Neural cell (in vitro differentiated cells): ENCODE measurements at regions not wholly inside any gene's neighbourhood (a gene's known extent, or its start where the extent isn't known, plus 50 kb on each side); places are given as distances from the start of the nearest gene placed in this dataset.

Source experiments
- H2AFZ ChIP-seq: fragments of 200-600, 300-800 bp; sonication (generic), shearing (Covaris generic); 2 replicates; pipeline ENCODE4 v1.6.0; 2014; ENCODE audit warnings: low read depth, mild to moderate bottlenecking, antibody characterized with exemption, low read length, moderate library complexity
- H3F3A ChIP-seq: fragments of 200-600 bp; shearing (Covaris generic); 2 replicates; pipeline ENCODE4 v1.6.1; 2016; ENCODE audit warnings: mild to moderate bottlenecking, moderate library complexity, mixed read lengths, antibody characterized with exemption, low read length; ENCODE audit not compliant: insufficient read depth, poor library complexity, severe bottlenecking
- H3K27ac ChIP-seq: fragments of 200-600, 300-800 bp; sonication (generic), shearing (Covaris generic); 2 replicates; pipeline ENCODE4 v1.5.1; 2014; ENCODE audit warnings: mild to moderate bottlenecking, low read length, moderate library complexity
- H3K27me3 ChIP-seq: fragments of 300-800, 200-600 bp; sonication (generic), shearing (Covaris generic); 2 replicates; pipeline ENCODE4 v1.6.0; 2014; ENCODE audit warnings: mild to moderate bottlenecking, low read depth, low read length, moderate library complexity; ENCODE audit not compliant: insufficient read depth
- H3K36me3 ChIP-seq: fragments of 300-800, 200-600 bp; sonication (generic), shearing (Covaris generic); 2 replicates; pipeline ENCODE4 v1.5.1; 2014; ENCODE audit warnings: mild to moderate bottlenecking, antibody characterized with exemption, low read length, moderate library complexity; ENCODE audit not compliant: insufficient read depth
- H3K4me2 ChIP-seq: fragments of 300-800, 200-600 bp; sonication (generic), shearing (Covaris generic); 2 replicates; pipeline ENCODE4 v1.6.0; 2014; ENCODE audit warnings: mild to moderate bottlenecking, low read length
- H3K4me3 ChIP-seq: fragments of 300-800, 200-600 bp; sonication (generic), shearing (Covaris generic); 2 replicates; pipeline ENCODE4 v1.5.1; 2014; ENCODE audit warnings: mild to moderate bottlenecking, low read length, moderate library complexity
- H3K79me2 ChIP-seq: fragments of 200-600 bp; shearing (Covaris generic); replicated peaks from 2 replicates; pipeline ENCODE4 v1.6.0; 2014; ENCODE audit warnings: mild to moderate bottlenecking, low read length, moderate library complexity; ENCODE audit not compliant: insufficient read depth
- H3K9ac ChIP-seq: fragments of 300-800, 200-600 bp; sonication (generic), shearing (Covaris generic); 2 replicates; pipeline ENCODE4 v1.6.1; 2016; ENCODE audit warnings: mild to moderate bottlenecking, low read length, mixed read lengths
- H3K9me2 ChIP-seq: fragments of 200-600 bp; shearing (Covaris generic); 2 replicates; pipeline ENCODE4 v1.6.1; 2016; ENCODE audit warnings: mild to moderate bottlenecking, low read length, mixed read lengths; ENCODE audit not compliant: insufficient read depth
- H3K9me3 ChIP-seq: fragments of 200-600, 300-800 bp; sonication (generic), shearing (Covaris generic); 2 replicates; pipeline ENCODE4 v1.6.1; 2016; ENCODE audit warnings: mild to moderate bottlenecking, mixed run types, low read length, moderate library complexity, mixed read lengths
- H4K20me1 ChIP-seq: fragments of 200-600 bp; shearing (Covaris generic); 2 replicates; pipeline ENCODE4 v1.6.1; 2016; ENCODE audit warnings: mild to moderate bottlenecking, mixed run types; ENCODE audit not compliant: insufficient read depth
- EP300 ChIP-seq: fragments of 450-650 bp; conservative IDR thresholded peaks from 2 replicates; pipeline ENCODE4 v1.6.1; 2014; ENCODE audit warnings: antibody characterized with exemption, mild to moderate bottlenecking, moderate library complexity; ENCODE audit not compliant: poor library complexity, severe bottlenecking
- EZH2 ChIP-seq: fragments of 200-600, 300-800 bp; shearing (Covaris generic), sonication (generic); IDR thresholded peaks from 2 replicates; pipeline ENCODE4 v1.6.1; 2014; ENCODE audit warnings: antibody characterized with exemption, low read length, borderline replicate concordance, mild to moderate bottlenecking; ENCODE audit not compliant: insufficient read depth, poor library complexity, severe bottlenecking
- MXI1 ChIP-seq: fragments of 450-650 bp; conservative IDR thresholded peaks from 2 replicates; pipeline ENCODE4 v1.6.1; 2014; ENCODE audit warnings: antibody characterized with exemption, mild to moderate bottlenecking; ENCODE audit not compliant: poor library complexity, severe bottlenecking
- POLR2AphosphoS5 ChIP-seq: IDR thresholded peaks from 2 replicates; pipeline ENCODE4 v1.6.1; 2012
- RAD21 ChIP-seq: fragments of 450-650 bp; conservative IDR thresholded peaks from 2 replicates; pipeline ENCODE4 v1.6.1; 2014; ENCODE audit warnings: antibody characterized with exemption, mild to moderate bottlenecking, moderate library complexity
- SMC3 ChIP-seq: fragments of 450-650 bp; conservative IDR thresholded peaks from 2 replicates; pipeline ENCODE4 v1.6.1; 2014; ENCODE audit warnings: antibody characterized with exemption, mild to moderate bottlenecking, moderate library complexity; ENCODE audit not compliant: poor library complexity
- TAF1 ChIP-seq: IDR thresholded peaks from 2 replicates; pipeline ENCODE4 v1.6.1; 2012; ENCODE audit warnings: low read depth
- TF ChIP-seq, protein P1 (sequence below): fragments of 450-650 bp; IDR thresholded peaks from 2 replicates; pipeline ENCODE4 v1.5.1; 2014; ENCODE audit warnings: antibody characterized with exemption, mild to moderate bottlenecking, moderate library complexity; ENCODE audit not compliant: poor library complexity, severe bottlenecking
- TF ChIP-seq, protein P2 (sequence below): IDR thresholded peaks from 2 replicates; pipeline ENCODE4 v1.6.1; 2012; ENCODE audit warnings: borderline replicate concordance

DNA sequence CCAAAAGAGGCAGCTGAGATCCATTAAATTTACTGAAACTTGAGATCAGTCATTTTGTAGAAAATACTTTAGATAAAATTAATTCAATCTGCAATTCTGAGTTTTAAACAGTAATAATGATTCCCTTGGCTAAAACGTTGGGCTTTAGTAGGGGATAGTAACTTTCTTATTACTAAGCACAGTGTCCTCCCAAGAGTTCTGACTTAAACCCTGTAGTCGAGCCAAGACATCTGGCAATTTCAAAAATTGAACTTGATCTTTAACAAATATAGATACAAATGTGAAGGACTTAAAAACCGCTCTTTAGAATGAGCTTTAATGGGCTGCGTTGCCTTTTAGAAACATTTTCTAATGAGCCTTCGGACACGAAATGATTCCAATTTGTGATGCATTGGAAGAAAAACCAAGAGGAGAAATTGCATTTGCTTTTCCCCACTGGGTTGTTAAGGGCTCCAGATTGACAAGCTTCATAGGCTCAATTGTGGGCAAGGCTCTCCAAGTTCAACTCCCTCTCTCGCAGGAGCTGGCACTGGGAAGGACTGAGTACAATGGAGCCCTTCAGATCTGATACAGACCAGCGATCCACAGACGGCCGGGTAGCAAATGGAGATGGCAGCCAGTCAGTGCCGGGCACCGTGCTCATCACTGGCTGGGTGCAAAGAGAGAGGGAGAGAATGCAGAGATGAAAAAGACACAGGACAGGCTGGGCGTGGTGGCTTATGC lies 921.3 kb upstream of the AUTS2 start:
- Histone ChIP-seq H3K27me3 (no peaks in the 10 kb centered on the region), H2AFZ (no peak overlapping the region), H3K4me3 (no peak overlapping the region), H3K9ac (no peak overlapping the region), H3K27ac (no peak overlapping the region), H3K4me2 (no peak overlapping the region), H3K79me2 (no peaks in the 10 kb centered on the region), H4K20me1 (no peaks in the 10 kb centered on the region), H3K9me2 (no peaks in the 10 kb centered on the region), H3K36me3 (no peaks in the 10 kb centered on the region), H3F3A (no peaks in the 10 kb centered on the region), H3K9me3 (no peaks in the 10 kb centered on the region)
- TF ChIP-seq MXI1 (no peak), RAD21 (no peak), POLR2AphosphoS5 (no peak), EZH2 (no peak), EP300 (no peak), SMC3 (no peak), TAF1 (no peak)
- TF ChIP-seq, protein P1, sequence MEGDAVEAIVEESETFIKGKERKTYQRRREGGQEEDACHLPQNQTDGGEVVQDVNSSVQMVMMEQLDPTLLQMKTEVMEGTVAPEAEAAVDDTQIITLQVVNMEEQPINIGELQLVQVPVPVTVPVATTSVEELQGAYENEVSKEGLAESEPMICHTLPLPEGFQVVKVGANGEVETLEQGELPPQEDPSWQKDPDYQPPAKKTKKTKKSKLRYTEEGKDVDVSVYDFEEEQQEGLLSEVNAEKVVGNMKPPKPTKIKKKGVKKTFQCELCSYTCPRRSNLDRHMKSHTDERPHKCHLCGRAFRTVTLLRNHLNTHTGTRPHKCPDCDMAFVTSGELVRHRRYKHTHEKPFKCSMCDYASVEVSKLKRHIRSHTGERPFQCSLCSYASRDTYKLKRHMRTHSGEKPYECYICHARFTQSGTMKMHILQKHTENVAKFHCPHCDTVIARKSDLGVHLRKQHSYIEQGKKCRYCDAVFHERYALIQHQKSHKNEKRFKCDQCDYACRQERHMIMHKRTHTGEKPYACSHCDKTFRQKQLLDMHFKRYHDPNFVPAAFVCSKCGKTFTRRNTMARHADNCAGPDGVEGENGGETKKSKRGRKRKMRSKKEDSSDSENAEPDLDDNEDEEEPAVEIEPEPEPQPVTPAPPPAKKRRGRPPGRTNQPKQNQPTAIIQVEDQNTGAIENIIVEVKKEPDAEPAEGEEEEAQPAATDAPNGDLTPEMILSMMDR: no peak
- TF ChIP-seq, protein P2, sequence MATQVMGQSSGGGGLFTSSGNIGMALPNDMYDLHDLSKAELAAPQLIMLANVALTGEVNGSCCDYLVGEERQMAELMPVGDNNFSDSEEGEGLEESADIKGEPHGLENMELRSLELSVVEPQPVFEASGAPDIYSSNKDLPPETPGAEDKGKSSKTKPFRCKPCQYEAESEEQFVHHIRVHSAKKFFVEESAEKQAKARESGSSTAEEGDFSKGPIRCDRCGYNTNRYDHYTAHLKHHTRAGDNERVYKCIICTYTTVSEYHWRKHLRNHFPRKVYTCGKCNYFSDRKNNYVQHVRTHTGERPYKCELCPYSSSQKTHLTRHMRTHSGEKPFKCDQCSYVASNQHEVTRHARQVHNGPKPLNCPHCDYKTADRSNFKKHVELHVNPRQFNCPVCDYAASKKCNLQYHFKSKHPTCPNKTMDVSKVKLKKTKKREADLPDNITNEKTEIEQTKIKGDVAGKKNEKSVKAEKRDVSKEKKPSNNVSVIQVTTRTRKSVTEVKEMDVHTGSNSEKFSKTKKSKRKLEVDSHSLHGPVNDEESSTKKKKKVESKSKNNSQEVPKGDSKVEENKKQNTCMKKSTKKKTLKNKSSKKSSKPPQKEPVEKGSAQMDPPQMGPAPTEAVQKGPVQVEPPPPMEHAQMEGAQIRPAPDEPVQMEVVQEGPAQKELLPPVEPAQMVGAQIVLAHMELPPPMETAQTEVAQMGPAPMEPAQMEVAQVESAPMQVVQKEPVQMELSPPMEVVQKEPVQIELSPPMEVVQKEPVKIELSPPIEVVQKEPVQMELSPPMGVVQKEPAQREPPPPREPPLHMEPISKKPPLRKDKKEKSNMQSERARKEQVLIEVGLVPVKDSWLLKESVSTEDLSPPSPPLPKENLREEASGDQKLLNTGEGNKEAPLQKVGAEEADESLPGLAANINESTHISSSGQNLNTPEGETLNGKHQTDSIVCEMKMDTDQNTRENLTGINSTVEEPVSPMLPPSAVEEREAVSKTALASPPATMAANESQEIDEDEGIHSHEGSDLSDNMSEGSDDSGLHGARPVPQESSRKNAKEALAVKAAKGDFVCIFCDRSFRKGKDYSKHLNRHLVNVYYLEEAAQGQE: no peak

DNA sequence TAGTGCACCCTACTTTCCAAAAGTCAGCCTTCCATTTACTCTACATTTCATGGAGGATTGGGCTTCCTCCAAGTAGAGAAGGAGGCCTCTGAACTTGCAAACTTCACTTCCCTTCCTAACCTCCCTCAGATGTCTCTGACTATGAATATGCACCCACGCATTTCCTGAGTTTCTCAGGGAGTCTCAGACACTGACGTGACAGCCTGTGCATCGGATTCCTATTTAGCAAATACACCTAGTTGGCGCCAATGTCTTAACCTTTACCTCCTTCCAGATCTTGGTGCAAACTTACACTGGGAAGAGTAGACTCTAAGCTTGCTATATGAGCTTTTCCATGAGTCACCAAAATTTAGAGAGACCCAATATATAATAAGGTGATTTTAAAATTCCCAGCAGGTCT lies 920.1 kb upstream of the AUTS2 start:
- Histone ChIP-seq H3K79me2 (no peaks in the 10 kb centered on the region), H3F3A (no peaks in the 10 kb centered on the region), H3K27me3 (no peaks in the 10 kb centered on the region), H3K27ac (no peak overlapping the region), H2AFZ (no peak overlapping the region), H3K4me2 (no peak overlapping the region), H3K36me3 (no peaks in the 10 kb centered on the region), H3K9me2 (no peaks in the 10 kb centered on the region), H3K4me3 (no peak overlapping the region), H3K9me3 (no peaks in the 10 kb centered on the region), H3K9ac (no peak overlapping the region), H4K20me1 (no peaks in the 10 kb centered on the region)
- TF ChIP-seq, protein P1: no peak
- TF ChIP-seq POLR2AphosphoS5: no peak
- no peak for TF ChIP-seq SMC3
- TF ChIP-seq RAD21: no peak
- TF ChIP-seq TAF1: no peak
- TF ChIP-seq, protein P2: no peak
